Brain microvascular endothelial cell (primary cell): ENCODE measurements at regions not wholly inside any gene's neighbourhood (a gene's known extent, or its start where the extent isn't known, plus 50 kb on each side); places are given as distances from the start of the nearest gene placed in this dataset.

ENCODE experiments used
- DNase-seq: peaks from one replicate; pipeline ENCODE4 v3.0.0-alpha.2; 2020
- H3K27ac ChIP-seq: fragments of 250-450 bp; sonication (Bioruptor Pico); 2 replicates; pipeline ENCODE4 v1.5.1; 2020; ENCODE audit warnings: mild to moderate bottlenecking, moderate library complexity
- H3K27me3 ChIP-seq: fragments of 250-450 bp; sonication (Bioruptor Pico); replicated peaks from 2 replicates; pipeline ENCODE4 v1.5.1; 2020; ENCODE audit warnings: mild to moderate bottlenecking
- H3K36me3 ChIP-seq: fragments of 250-450 bp; sonication (Bioruptor Pico); replicated peaks from 2 replicates; pipeline ENCODE4 v1.5.1; 2020; ENCODE audit warnings: mild to moderate bottlenecking
- H3K4me3 ChIP-seq: 2 replicates; pipeline ENCODE4 v1.5.1; 2011; ENCODE audit warnings: low read depth, mild to moderate bottlenecking, control low read depth, low read length, moderate library complexity
- in situ Hi-C: cut with HindIII; loops from 2 replicates; pipeline ENCODE4 v1.10.0; 2017; ENCODE audit warnings: low sequenced_read_pairs, low pct_ligation_motif_present
- TF ChIP-seq, protein P1 (sequence below): IDR thresholded peaks from 2 replicates; pipeline ENCODE4 v1.5.1; 2011; ENCODE audit warnings: low read depth, mild to moderate bottlenecking, moderate library complexity, low read length, control low read depth, inconsistent platforms; ENCODE audit errors: missing control alignments

DNA sequence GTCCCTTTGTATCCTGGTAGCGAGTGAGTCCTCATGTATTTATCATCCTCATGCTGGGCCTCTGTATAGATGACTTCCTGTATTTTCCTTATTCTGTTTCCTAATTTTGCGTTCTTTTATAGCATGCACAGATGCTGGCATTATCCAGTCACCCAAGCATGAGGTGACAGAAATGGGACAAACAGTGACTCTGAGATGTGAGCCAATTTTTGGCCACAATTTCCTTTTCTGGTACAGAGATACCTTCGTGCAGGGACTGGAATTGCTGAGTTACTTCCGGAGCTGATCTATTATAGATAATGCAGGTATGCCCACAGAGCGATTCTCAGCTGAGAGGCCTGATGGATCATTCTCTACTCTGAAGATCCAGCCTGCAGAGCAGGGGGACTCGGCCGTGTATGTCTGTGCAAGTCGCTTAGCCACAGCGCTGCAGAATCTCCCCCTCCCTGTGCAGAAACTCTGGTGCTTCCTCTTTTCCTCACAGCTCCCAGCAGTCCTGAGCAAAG is 183.1 kb upstream of the PRSS58 start:
- H3K27ac ChIP-seq = peak overlapping the region; percentile 21
- no peak for DNase-seq
- in situ Hi-C loops = no loop called here

DNA sequence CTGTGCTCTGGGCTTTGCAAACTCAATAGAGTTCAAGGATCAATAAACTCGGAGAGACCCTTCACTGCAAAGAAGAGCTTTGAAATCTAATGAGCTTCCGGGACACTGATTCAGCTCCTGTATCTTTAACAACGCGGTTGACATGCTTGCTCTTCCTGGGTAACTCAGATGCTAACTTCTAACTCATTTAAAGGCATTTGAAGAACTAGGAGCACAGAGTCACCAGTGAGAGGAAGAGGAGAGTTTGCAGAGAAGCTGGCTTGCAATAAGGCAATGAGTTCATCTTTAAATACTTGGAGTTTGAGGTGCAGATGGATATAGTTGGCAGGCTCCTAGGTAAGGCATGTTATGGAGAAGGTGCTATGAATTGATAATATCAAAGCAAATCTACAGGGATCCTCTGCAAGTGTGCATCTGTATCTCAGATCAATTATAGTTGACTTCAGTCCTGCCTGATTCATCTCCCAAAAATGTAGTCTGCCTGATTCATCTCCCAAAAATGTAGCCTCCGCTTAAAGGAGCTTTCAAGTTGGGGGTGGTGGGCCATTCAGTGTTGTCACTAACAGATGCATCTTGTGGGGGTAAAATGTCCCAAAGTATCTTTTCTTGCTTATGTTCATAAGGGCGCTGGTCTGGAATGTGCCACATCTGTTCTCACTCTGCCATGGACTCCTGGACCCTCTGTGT is 182.5 kb upstream of the PRSS58 start:
- DNase-seq = peak; percentile 78
- no peaks in the 10 kb centered on the region for H3K27me3 ChIP-seq
- H3K27ac ChIP-seq = peak overlapping the region; percentile 21
- H3K4me3 ChIP-seq = no peak overlapping the region
- TF ChIP-seq, protein P1, sequence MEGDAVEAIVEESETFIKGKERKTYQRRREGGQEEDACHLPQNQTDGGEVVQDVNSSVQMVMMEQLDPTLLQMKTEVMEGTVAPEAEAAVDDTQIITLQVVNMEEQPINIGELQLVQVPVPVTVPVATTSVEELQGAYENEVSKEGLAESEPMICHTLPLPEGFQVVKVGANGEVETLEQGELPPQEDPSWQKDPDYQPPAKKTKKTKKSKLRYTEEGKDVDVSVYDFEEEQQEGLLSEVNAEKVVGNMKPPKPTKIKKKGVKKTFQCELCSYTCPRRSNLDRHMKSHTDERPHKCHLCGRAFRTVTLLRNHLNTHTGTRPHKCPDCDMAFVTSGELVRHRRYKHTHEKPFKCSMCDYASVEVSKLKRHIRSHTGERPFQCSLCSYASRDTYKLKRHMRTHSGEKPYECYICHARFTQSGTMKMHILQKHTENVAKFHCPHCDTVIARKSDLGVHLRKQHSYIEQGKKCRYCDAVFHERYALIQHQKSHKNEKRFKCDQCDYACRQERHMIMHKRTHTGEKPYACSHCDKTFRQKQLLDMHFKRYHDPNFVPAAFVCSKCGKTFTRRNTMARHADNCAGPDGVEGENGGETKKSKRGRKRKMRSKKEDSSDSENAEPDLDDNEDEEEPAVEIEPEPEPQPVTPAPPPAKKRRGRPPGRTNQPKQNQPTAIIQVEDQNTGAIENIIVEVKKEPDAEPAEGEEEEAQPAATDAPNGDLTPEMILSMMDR = no peak
- in situ Hi-C loops = no loop called here
- no peaks in the 10 kb centered on the region for H3K36me3 ChIP-seq

More for the DNA sequence above, 183.1 kb upstream of the PRSS58 start:
- TF ChIP-seq, protein P1 = no peak
- H3K4me3 ChIP-seq = no peak overlapping the region
- no peaks in the 10 kb centered on the region for H3K27me3 ChIP-seq
- no peaks in the 10 kb centered on the region for H3K36me3 ChIP-seq

DNA sequence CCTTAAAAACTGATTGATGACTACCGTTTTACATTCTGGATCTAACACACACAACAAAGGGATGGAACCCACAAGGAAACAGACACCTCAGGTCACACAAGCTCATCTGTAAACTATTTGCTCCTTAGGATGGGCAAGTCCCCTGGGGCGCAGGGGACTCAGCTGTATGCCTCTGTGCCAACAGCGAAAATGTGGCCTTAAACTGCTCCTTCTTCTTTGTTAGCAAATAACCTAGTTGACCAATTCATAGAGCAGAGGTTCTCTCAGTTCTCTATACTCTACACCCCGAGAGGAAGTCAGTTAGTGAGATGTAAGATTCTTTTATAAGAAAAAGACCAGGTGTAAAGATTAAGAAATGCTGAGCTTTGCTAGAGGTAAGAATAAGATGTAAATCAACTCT is 181.9 kb upstream of the PRSS58 start:
- H3K4me3 ChIP-seq = no peak overlapping the region
- peak overlapping the region; percentile 0 for H3K27ac ChIP-seq
- DNase-seq = no peak
- TF ChIP-seq, protein P1 = no peak
- H3K27me3 ChIP-seq = no peaks in the 10 kb centered on the region
- in situ Hi-C loops = no loop called here
- H3K36me3 ChIP-seq = no peaks in the 10 kb centered on the region

DNA sequence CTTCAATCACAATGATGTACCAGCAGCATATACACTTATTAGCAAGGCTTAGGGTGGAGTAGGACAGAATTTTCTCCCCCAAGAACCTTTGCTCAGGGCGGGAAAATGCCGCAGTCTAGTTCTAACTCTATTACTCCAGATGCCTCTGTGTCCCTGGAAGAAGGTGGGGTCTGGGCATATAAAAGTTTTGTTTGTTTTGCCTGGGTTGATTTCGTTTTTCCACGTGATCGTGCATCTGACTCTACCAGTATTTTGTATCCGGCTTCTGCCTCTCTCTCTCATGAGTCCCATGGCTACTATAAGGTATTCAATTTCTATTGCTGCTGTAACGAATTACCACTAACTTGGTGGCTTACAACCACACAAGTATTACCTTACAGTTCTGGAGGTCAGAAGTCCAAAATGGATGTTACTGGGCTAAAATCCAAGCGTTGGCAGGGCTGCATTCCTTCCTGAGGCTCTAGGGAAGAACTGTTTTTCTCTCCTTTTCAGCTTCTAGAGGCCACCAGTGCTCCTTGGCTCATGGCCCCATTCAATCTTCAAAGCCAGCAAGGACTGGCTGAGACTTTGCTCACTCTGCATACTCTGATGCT is 181.2 kb upstream of the PRSS58 start:
- no peak for DNase-seq
- TF ChIP-seq, protein P1 = no peak
- no peaks in the 10 kb centered on the region for H3K36me3 ChIP-seq
- no peak overlapping the region for H3K4me3 ChIP-seq
- in situ Hi-C loops = no loop called here
- no peak overlapping the region for H3K27ac ChIP-seq
- H3K27me3 ChIP-seq = no peaks in the 10 kb centered on the region

DNA sequence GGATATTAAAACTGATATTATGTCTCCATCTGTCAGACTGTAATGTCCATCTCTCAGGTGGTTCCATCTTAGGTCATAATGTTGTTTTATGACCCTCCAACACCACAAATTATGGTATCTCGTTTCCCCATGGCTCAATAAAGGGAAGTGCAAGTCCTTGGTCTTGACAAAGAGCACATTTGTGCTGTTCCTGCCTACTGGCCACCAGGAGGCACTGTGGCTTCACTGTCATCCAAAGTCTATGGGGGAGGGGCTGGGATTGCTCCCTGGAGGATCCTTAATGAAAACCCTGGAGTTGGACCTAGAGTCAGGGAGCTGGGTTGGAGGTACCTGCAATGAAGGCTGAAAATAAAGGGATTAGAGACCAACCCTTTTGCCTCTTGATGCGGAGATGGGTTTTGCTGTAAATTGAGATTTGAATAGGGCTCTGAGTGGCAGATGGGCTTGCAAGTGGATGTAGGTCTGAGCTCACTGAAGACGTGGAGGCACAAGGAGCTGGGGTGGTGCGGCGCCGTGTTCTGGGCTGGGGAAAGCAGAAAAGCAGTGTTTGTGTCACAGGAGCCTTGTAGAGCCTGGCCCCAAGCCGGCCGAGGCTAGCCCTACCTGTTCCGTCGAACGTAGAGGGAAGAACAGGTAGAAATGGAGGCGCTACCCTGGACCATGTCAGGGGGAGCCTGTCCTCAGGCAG is 180.5 kb upstream of the PRSS58 start:
- peak; percentile 38 for DNase-seq
- TF ChIP-seq, protein P1 = peak; percentile 93
- no peak overlapping the region for H3K27ac ChIP-seq
- H3K4me3 ChIP-seq = no peak overlapping the region
- no peaks in the 10 kb centered on the region for H3K27me3 ChIP-seq
- in situ Hi-C loops = no loop called here
- no peaks in the 10 kb centered on the region for H3K36me3 ChIP-seq
